NAMALWA (cell line): ENCODE measurements at regions not wholly inside any gene's neighbourhood (a gene's known extent, or its start where the extent isn't known, plus 50 kb on each side); places are given as distances from the start of the nearest gene placed in this dataset.
"Not testable (repeated sequence)": the region's sequence is repeated elsewhere in the genome, so short reads cannot be mapped to it uniquely, and the experiment has no call there.

Experiments used
- DNase-seq: peaks from one replicate; pipeline ENCODE4 v3.0.0-alpha.2; 2015; ENCODE audit warnings: low spot score

DNA sequence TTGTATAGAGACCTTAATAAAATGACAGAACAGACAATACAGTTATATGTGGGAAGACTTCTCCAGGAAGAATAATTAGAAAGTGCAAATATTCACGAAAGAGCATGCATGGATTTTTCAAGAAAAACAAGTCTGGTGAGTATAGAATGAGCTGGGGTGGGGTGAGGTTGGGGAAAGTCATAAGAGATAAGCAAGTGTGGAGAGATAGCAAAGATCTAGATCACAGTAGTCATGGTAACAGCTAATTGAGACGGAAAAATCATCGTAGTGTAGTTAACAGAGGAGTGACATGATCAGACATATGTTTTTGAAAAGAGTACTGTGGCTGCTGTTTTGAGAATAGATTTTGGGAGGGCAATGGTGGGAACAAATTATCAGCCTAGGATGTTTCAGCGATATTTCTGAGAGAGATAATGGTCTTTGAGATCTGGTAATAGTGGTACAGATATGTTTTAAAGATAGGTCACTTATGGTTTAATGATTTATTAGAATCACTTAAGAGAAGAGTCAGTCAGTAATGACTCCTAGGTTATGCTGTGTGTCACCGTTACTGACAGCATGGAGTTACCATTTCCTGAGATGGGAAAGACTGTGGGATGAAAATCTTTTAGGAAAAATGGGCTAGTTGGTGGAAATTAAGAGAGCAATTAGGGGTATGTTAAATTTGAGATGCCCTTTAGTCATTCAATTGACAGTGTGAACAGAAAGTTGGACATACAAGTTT, 248.5 kb upstream of the SLC8A1 start:
- DNase-seq = no peak

DNA sequence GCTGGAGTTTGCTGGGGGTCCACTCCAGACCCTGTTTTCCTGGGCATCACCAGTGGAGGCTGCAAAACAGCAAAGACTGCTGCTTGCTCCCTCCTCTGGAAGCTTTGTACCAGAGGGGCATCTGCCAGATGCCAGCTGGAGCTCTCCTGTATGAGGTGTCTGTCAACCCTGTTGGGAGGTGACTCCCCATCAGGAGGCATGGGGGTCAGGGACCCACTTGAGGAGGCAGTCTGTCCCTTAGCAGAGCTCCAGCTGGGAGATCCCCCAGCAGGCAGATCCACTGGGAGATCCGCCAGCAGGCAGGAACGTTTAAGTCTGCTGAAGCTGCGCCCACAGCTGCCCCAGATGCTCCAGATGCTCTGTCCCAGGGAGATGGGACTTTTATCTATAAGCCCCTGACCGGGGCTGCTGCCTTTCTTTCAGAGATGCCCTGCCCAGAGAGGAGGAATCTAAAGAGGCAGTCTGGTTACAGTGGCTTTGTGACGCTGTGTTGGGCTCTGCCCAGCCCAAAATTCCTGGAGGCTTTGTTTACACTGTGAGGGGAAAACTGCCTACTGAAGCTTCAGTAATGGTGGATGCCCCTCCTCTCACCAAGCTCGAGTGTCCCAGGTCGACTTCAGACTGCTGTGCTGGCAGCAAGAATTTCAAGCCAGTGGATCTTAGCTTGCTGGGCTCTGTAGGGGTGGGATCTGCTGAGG, 260.5 kb upstream of the SLC8A1 start:
- not testable (repeated sequence) for DNase-seq

DNA sequence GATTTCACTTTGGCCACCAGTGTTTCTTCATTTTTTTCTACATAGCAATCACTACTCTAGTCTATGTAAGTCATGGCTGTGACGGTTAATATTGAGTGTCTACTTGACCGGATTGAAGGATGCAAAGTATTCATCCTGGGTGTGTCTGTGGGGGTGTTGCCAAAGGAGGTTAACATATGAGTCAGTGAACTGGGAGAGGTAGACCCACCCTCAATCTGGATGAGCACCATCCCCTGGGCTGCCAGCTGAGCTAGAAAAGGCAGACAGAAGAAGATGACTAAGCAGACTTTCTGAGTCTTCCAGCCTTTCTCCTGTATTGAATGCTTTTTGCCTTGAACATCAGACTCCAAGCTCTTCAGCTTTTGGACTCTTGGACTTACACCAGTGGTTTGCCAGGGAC, 265.0 kb upstream of the SLC8A1 start:
- no peak for DNase-seq

DNA sequence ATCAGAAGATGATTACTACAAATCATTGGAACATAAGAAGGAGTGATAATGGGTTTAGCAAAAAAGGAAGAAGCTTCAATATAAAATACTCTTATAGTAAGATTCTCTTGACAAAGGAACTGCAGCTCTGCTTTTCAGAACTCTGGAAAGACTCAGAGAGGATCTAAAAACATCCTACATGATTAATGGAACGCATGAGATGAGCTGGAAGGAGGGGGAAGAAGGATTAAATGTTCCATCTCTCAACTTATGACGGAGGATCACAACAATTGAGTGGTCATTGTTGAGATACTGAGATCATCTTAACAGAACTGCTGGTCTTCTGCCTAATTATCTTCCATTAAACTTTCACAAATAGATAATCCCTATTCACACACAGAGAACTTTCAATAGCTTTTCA, 267.5 kb upstream of the SLC8A1 start:
- DNase-seq = no peak

GRCh38 chr2:40721595-40721994, 269.7 kb upstream of the SLC8A1 start:
- DNase-seq = no peak

- DNase-seq = no peak
Measured at GRCh38 chr2:40723194-40723593, 271.3 kb upstream of the SLC8A1 start.

- DNase-seq = no peak
Measured at GRCh38 chr2:40725040-40725439, 273.1 kb upstream of the SLC8A1 start.

- no peak for DNase-seq
Measured at GRCh38 chr2:40725950-40726349, 274.1 kb upstream of the SLC8A1 start.

DNA sequence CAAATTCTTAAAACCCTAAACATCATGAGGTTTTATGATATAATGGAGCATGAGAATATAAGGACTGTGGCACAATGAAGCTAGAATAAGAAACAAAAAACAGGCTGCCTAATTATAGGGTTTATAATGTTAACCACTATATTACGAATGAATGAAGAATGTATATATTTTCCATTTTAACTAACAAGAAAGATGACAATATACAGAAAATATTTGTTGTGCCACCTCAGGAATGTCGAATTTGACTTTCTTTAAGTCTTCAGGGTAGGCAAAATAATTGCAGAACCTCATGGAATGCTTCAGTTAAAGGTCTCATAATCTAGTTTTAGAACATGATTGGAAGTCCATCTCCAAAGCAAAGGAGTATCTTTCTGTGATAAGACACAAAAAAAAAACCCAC, 282.9 kb upstream of the SLC8A1 start:
- no peak for DNase-seq

GRCh38 chr2:40737180-40737579, 285.3 kb upstream of the SLC8A1 start:
- no peak for DNase-seq

DNA sequence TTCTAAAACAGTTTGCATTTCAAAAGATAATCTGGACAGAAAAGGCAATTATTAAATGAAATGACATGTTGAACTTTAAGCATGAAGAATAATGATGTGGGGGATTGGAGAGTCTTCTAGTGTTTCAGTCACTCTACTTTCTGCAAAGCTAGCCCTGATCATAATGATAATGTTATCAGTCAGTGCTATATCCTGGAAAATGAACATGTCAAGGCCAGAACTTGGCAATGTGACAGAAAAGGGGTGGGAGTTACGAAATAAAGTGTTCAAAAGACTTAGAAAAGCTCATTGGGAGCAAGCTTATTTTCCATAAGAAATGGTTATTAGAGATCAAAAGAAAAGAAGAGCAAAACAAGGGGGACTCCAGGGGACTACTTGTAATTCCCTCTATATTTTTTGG, 288.5 kb upstream of the SLC8A1 start:
- DNase-seq = no peak

- no peak for DNase-seq
Measured at GRCh38 chr2:40741532-40741931, 289.6 kb upstream of the SLC8A1 start.

GRCh38 chr2:40746191-40746590, 294.3 kb upstream of the SLC8A1 start:
- peak; percentile 73 for DNase-seq

DNA sequence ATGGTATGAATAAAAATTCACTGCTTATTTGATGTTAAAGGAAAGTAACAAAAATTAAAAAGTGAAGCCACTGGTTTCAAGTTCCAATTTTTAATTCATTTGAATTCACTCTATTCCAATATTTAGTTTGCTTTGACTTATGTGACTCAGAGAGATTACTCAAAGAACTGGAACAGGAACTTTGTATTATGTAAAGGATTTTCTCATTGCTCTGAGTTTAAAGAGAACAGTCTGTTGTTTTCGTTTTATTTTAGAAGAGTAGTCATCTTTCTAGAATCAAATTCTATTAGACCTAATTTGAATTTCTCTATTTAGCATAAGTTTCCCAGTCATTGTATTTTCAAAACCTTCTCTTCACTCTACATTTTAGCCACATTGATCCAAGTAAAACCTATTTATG, 300.1 kb upstream of the SLC8A1 start:
- no peak for DNase-seq

GRCh38 chr2:40752796-40753195, 300.9 kb upstream of the SLC8A1 start:
- DNase-seq = no peak

GRCh38 chr2:40754912-40755311, 303.0 kb upstream of the SLC8A1 start:
- DNase-seq = no peak

- DNase-seq = peak; percentile 9
Measured at GRCh38 chr2:40758401-40759155, 306.7 kb upstream of the SLC8A1 start.

DNA sequence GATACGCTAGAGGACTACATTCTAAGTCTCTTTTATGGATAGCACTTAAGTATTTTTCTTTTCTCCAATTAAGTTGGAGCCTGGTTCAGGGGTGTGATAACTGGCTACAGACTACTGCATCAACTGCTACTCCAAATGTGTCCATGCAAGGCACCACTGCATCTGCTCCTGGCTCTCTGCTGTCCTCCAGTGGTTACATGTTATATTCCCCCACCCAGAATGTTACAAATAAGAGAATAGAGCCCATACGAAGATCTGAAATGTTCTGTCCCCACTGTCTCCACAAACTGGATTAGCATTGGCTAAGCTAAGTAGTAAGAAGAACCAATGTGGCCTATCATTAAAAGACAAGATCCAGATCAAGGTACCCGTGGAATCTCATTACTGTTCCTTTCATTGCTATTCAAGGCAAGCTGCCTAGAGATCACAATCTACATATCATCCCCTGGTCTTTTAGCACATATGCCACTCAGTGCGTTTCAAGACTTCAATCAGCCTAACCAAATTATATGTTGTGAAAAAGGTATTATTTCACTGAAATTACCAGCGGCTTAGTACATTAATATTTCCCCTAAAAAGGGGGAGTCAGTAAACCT, 308.3 kb upstream of the SLC8A1 start:
- DNase-seq = peak; percentile 72

- DNase-seq = no peak
Measured at GRCh38 chr2:40773291-40773690, 321.4 kb upstream of the SLC8A1 start.

GRCh38 chr2:40783704-40784103, 331.8 kb upstream of the SLC8A1 start:
- no peak for DNase-seq

DNA sequence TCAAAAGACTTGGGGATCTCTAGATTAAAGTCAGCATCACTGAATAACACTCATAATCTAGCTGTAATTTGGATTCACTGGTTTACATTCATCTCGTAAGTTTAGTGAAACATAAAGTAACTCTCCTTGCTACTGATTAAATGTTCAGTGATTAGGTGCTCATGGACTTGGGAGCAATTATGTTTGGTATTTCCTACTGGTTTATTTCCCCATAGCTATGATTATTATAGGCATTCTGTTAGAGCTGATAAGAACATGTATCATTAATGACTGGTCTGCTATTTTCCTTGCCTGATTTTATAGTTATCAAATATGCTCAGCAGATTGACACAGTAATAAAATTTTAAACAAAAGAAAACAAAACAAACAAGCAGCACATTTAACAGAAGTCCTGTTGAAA, 334.7 kb upstream of the SLC8A1 start:
- no peak for DNase-seq

GRCh38 chr2:40797120-40797519, 345.2 kb upstream of the SLC8A1 start:
- no peak for DNase-seq

GRCh38 chr2:40803900-40804299, 352.0 kb upstream of the SLC8A1 start:
- DNase-seq = no peak
